GM18870 (cell line): ENCODE measurements at regions not wholly inside any gene's neighbourhood (a gene's known extent, or its start where the extent isn't known, plus 50 kb on each side); places are given as distances from the start of the nearest gene placed in this dataset.
"Not testable (repeated sequence)": the region's sequence is repeated elsewhere in the genome, so short reads cannot be mapped to it uniquely, and the experiment has no call there.

Experiments used
- ATAC-seq: cut with Tn5 transposase; IDR thresholded peaks from one replicate; pipeline ENCODE4 v1.9.1; 2021; ENCODE audit warnings: moderate library complexity; ENCODE audit not compliant: unreplicated experiment

DNA sequence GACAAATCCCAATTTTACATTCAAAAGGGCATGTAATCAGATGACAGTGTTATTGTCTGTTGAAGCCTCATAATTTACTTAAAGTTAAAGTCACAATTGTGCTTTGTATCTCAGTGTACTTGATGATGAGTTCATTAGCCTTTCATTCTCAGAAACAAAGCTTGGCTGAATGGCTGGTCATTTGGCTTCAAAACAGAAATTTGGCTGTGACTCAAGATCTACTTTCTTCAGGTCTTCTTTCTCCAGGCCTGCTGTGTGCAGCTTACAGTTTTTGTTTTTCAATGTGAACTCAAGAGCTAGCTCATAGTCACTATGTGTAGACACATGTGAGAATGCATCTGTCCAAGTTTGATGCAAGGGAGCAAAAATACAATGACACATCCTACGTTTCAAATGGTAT lies 2003.6 kb upstream of the WWC1 start:
- ATAC-seq: no peak

DNA sequence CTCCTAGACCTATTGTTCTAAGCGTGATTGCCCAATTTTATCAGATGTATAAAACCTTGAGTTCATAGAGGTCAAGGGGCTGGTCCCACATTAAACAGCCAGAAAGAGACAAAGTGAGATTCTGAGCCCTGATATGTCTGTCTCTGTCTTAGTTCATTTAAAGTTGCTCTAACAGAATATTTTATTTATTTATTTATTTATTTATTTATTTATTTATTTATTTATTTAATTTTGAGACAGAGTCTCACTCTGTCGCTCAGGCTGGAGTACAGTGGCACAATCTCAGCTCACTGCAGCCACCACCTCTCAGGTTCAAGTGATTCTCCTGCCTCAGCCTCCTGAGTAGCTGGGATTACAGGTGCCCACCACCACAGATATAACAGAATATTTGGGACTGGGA lies 1999.6 kb upstream of the WWC1 start:
- not testable (repeated sequence) for ATAC-seq

DNA sequence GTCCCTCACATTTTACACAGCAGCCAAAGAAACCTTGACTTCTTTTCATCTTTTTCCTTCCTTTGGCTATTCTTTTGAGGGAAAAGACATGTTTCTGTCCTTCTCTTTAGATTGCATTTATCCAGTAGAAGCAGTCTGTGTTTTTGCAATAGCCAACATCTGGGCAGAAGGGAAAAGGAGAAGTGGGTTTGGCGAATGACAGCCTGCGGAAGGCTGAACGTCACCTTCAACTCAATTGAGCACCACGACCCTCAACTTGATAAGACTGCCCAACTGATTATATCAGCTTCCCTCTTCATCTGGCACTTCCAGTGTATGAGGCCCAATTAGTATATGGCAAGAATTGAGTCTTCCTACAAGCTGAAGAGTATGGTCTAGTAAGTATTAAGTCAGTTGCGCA lies 1997.6 kb upstream of the WWC1 start:
- no peak for ATAC-seq

DNA sequence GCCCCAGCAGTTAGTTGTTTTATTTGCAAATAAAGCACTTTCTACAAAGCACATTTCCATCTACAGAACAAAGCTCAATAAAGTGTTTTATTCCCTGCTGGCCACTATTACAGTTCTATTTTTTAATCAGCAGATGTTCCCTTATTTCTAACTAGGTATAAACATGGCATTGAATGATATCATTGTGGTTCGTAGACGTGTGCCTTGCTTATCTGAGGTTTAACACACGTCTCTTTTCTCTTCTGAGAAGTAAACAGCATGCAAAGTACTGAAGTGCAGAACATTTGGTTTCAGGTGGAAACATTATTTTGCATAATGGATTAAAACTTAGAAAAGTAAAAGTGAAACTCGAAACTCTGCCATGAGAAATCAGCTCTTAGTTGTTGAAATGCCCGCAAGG lies 1989.3 kb upstream of the WWC1 start:
- no peak for ATAC-seq

DNA sequence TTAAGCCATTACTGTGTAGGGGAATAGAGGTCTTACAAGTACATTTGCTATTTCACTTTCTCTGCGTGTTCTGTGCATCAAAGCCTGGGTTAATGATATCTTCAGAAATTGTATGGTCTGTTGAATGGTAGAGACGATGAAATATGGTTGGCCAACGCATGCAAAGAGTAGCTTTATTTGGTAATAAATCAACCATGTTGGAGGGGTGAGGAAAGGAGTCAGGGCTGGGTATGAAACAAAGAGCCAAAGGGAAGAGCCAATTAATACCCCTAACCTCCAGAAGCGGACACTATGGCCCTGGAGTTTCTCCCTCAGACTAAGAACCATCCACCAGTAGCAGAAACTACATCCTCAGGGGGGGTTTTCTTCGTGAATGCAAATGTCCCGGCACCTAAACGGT lies 1974.0 kb upstream of the WWC1 start:
- ATAC-seq: no peak

DNA sequence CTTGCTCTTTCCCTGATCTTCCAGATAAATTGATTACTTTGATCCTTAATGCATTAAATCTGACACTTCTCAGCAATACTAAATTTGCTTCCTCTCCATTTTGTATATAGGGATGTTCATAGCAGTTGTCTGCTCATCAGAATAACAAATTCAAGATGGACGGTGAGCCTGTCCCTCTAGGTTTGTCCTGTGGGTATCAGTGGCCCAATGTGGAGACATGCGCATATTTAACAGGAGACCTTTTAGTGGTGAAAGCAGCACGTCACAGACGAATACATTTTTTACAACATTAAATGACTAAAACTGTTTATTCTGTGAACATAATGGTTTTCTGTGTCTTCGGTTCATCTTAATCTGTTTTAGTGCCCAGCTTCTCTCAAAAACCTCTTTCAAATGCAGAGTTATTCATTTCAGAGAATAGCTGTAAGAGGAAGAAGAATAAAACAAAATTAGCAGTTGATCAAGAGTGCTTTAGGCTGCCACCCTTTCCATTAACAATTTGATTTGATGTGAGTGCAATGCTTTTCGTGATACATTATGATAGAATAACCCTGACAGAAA lies 1970.4 kb upstream of the WWC1 start:
- ATAC-seq: no peak

DNA sequence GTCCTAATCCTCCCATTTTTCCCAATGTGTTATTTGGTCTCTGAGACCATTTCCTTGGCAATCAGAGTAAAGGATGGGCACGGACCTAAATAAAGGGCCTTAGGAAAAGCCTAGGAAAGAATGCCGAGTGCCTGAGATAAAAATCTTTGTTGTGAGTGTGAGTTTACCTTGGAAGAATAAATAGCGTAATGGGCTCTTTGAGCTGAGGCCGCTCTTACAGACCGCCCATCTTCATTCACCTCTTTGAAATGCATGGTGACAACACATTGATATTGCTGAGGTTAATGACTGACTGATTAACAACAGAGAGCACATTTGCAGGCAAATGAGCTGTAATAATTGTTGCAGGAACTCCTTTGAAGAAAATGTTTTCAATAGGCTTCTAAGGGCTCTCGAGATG lies 1967.1 kb upstream of the WWC1 start:
- no peak for ATAC-seq

DNA sequence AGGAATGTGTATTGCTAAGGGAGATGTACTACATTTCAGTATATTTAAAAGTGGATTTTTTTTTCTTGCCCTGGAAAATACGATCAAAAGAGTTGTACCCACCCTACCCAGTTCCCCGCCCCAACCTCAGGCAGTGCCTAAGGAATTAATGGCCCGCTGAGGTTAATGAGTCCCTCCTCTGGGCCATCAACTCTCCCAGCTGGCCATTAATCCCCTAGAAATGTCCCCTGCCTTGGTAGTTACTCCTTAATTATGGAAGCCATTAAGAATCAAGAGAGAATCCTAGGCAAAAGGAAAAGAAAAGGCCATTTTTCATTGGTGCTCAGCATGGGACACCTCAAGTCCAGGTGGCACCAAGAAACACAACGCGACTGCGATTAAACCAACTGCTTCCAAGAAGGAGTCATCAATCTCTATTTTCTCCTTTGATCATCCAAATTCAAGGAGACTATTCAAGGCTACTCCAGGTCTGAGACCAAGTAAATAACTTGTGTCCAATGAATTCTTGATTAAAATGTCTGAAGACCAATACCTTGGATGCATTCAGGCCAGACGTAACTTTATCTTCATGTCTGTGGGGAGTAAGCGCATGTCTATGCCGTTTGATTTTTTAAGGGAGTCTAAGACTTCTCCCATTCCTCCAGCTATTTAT lies 1962.2 kb upstream of the WWC1 start:
- ATAC-seq: no peak

DNA sequence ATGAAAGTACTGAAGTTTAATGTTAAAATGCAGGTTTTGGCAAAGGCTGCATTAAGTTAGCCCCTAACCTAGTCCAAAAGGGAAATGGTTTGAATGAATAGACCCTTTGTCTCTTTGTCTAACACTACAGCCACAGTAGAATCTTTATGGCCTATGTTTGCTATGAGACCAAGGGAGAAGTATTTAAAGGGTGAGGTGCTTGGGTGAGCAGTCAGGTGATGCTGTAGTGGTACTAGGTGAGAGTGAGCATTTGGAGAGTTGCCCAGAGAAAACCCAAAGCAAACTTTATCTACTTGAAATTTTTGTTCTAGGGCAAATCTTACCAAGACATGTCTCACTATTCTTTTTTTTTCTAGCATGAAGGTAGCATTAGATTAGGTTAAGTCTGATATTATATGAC lies 1961.4 kb upstream of the WWC1 start:
- no peak for ATAC-seq

DNA sequence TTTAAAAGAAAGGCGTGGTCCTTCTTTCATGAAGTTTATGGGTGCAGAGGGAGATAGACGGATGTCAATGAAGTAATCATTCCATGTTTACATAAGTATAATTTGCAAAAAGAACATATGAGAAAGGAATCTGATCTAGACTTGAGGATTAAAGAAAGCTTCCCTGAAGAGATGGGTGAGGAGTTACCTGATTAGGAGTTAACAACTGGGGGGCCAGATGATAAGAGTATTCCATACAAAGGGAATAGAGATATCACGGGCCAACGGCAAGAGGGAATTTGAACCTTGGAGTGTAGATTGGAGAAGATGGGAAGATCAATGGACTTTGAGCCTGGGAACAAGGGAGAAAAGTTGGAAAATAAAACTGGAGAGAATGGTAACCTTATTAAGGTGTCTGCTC lies 1959.9 kb upstream of the WWC1 start:
- ATAC-seq: no peak

DNA sequence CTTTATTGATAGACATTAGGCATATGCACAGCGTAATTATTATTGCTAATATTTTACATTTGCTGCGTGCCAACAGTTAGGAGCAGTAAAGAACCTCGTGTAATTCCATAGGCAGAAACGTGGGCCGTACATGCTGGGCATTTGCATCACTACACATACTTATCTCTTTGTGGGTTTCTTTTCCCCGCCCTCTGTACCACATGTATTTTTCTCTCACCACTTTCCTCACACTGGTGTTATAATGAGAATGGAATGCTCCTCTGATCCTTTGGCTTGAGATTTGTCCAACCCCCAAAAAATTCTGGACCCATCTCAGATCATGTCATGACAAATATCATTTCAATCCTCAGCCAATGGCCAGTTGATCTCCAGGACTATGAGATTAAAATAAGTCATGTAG lies 1952.6 kb upstream of the WWC1 start:
- ATAC-seq: no peak

DNA sequence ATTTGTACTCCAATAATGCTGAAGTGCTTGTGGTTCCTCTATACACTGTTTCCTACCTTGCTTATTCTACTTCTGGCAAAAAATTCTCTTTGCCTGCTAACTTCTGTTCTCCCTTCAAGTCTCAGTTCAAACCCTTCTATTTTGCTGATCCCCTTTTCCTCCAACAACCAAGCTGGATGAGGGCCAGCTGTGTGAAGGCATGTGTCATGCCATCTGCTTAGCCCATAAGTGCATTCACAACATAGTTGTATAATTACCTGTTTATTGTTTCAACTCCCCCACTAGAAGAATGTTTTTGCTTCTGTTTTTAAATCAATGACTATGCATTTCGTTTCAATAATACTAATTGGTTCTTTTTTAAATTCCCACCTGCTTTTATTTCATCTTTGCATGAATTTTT lies 1951.4 kb upstream of the WWC1 start:
- ATAC-seq: no peak

DNA sequence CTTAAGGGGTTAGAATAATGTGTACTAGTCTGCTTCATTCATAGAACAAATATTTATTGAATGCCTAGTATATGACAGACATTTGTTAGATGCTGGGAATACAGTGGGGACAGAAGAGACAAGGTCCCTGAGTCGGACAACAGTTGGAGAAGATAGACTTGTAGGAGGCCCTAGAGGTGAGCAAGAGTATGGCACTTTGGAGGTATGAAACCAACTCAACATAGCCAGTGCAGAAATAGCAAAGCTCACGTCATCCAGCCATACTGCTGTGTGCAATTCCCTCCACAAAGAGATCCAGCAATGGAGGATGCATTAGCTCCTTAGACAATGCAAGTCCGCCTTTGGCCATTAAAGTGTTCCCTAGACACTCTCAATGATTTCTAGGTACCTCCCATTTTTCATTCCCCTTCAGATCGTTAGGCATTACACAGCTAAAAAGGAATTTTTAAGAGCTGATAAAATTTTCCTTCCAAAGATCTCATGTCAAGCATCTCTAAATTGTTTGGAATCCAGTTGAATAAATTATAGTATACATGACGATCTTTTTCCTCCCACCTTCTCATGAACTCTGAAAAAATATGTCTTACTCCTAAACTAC lies 1949.6 kb upstream of the WWC1 start:
- no peak for ATAC-seq

DNA sequence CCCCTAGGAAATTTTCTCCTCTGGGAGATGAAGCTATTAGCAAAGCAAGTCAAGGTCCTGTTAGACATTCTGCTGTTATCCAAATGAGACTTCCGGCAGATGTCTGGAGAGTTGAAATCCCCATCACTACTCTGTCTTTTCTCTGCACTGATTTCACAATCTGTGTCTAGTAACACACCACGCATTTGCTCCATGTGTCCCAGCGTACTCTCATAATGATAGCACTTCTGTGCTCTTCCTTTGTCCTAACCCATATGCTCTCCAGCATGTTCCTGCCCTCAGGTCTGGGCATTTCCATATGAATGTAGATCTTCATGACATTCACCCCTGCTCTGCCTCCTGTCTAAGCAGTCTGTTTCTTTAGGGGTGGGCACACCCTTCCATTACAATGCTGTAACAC lies 1949.0 kb upstream of the WWC1 start:
- ATAC-seq: no peak

DNA sequence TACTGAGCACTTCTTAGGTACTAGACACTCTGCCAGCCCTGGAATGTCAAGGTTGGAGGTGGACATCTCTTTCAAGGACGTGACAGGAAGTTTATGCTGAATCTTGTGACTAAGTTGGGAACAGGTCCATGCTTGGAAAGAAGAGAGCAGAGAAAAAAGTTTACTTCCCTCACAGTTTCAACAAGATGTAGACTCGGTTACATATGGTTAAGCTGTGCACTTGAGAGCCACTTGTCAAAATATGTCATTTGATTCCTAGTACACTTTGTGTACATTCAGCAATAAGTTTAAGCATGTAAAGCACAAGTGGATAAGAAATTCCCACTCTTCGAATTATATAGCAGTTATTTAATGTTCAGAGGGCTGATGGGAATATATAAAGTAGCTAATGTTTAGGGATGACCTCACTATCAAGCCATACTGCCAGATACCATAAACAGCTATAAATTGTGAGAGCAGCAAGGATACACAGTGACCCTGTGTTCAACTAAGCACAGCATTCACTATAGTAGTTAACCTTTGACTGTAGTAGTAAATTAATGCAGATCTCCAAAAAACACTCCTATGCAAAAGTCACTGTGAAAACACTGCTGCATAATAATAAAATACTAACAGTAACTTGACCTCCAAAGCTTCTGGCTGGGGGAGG lies 1944.6 kb upstream of the WWC1 start:
- ATAC-seq: no peak

DNA sequence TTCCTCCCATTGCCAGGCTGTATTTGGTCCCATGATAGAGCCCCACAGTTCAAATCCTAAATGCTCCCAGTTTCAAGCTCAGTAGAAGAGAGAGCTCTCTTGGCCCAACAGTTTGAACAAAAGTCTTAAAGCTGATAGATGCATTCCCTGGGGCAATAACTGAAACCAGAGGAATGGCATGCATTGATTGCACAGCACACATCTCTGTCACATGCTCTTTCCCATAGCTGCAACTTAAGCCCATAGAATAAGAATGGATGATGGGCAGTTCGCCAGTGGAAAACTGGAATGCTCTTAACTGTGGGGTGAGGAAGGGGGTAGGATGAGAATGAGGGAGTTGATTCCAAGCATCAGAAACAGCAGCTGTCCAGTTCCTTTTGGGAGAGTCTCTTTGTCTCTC lies 1942.4 kb upstream of the WWC1 start:
- ATAC-seq: no peak

DNA sequence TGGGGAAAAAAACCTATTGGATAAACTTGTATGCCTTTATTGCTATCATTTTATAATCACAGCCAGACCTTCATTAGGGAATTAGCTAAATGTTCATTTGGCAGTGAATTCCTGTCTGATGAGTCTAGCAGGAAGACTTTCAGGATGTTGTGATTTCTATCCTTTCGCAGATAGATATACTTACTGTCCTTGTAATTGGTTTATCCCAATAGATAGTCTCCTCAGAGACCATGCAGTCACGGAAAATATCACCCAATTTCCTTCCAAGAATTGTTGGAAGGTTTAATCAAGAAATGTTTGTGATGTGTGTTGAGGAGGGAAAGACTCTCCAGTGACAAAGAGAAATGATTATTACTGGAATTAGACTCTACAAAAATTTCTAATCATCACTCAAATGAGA lies 1937.9 kb upstream of the WWC1 start:
- no peak for ATAC-seq

DNA sequence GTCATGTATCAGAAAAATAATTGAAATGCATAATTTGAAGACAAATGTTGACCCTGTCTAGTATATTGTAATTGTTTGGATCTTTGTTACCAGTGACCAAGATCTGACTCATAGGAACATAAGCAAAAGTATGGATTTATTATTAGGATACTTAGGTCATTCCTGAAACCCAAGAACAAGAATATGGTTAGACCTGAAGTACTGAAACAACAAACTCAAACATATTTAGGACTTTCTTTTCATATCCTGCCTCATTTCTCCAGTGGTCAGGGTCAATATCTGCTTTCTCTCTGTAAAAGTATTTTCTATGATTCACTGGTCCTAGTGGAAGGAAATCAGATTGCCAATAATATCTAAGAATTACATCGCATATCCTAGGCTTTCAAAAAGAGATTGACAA lies 1937.1 kb upstream of the WWC1 start:
- ATAC-seq: no peak

DNA sequence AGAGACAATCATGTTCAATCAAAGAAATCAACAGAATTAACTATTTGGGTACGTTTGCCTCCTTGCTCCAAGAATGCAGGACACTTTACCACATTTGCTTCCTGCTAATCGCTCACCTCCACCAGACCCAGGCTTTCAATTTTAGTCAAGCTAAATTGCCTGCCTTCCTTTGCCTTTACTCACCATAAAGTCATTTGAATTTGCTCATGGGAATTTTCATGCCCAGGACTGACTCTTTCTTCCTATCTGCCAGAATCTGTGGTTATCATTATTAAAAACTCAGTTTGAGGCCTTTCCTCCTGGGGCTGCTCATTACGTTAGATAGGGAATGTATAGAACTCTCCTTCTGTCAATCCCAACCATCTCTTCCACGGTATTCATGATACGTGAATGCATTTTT lies 1935.3 kb upstream of the WWC1 start:
- no peak for ATAC-seq

DNA sequence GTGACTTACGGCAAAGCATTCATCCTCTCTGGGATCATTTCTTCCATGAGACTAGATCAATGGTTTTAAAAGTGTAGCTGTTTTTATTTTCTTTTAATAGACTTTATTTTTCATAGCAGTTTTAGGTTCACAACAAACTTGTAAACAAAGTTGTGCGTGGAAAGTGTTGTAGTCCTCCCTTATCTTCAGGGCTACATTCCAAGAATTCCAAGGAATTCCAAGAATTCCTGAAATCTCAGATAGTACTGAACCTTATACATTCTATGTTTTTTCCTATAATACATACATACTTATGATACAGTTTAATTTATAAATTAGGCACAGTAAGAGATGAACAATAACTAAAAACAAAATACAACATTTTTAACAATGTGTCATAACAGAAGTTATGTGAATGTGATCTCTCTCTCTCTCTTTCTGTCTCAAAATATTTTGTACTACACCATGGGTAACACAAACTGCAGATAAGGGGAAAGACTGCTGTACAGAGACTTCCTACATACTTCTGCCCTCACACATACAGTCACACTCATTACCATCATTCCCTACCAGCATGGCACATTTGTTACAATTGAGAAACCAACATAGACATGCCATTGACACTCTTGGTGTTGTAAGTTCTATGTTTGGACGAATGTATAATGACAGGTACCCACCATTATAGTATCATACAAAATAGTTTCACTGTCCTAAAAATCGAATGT lies 1933.2 kb upstream of the WWC1 start:
- no peak for ATAC-seq

DNA sequence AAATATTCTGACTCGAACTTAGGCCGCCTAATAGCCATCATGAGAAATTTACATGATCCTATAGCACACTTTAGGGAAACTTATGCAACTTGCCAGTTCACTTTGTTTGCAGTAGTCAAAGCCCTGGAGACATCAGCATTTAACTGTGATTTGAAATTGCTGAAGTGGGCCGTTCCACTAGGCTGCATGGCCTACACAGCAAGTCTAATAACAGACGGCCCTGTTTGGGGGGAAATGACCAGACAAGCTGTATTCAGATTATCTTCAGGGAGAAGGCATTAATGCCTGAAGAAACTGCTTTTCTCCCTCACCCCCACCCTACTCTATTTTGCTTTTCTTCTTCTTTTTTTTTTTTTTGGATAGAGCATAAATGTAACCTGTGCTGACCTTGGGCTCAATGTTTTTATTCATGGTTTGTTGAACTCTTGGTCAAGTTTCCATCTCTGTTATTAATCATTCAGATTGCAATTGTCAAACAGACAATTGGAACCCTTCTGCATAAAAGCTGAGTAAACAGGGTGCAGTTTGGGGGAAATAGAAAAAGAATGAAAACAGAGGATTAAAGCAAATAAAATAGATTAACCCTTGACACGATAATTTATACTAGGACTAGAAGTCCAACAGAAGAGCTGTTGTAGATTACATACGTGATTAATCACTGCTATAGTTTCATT lies 1928.2 kb upstream of the WWC1 start:
- ATAC-seq: no peak
